ENCODE measurements at regions not wholly inside any gene's neighbourhood (a gene's known extent, or its start where the extent isn't known, plus 50 kb on each side); places are given as distances from the start of the nearest gene placed in this dataset.

GRCh38 chr1:232571523-232571922 lies 58.4 kb downstream of the SIPA1L2 start:
- TF ChIP-seq CTCF (optimal IDR thresholded peaks at IDR 0.05 in 1 of 3, IDR thresholded peaks at IDR 0.05 in 1 of 3, conservative IDR thresholded peaks at IDR 0.05 in 1 of 3; ENCODE audit: extremely low read depth in 1 of 3, insufficient read depth in 2 of 3, low read length in 3 of 3), result no peak
- no peak for TF ChIP-seq EZH2 (IDR thresholded peaks at IDR 0.05; ENCODE audit: low read length)

All from keratinocyte (primary cell).